ENCODE measurements at regions not wholly inside any gene's neighbourhood (a gene's known extent, or its start where the extent isn't known, plus 50 kb on each side); places are given as distances from the start of the nearest gene placed in this dataset.

DNA sequence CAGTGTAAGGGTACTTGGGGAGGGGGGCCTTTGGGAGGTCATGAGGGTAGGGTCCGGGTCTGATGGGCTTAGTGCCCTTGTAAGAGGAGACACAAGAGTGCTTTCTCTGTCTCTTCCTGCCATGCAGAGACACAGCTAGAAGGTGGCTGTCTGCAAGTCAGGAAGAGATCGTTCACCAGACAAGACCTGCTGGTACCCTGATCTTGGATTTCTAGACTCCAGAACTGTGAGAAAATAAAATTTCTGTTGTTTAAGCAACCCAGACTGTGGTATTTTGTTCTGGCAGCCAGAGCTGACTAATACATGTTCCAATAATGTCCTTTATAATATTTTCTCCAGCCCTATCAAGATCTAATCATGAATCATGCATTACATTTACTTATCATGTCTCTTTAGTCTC, 130.0 kb upstream of the VEPH1 start:
- Histone ChIP-seq H3K27ac (no peak overlapping the region), H3K4me1 (no peaks in the 10 kb centered on the region), H3K36me3 (no peaks in the 10 kb centered on the region), H3K9me3 (peaks cover 0 to 9% of the 10 kb centered on the region in 2 donors), H3K27me3 (no peaks in the 10 kb centered on the region), H3K4me3 (no peak overlapping the region)
- DNase-seq (ENCODE audit: low spot score), result no peak
- TF ChIP-seq, protein P1, sequence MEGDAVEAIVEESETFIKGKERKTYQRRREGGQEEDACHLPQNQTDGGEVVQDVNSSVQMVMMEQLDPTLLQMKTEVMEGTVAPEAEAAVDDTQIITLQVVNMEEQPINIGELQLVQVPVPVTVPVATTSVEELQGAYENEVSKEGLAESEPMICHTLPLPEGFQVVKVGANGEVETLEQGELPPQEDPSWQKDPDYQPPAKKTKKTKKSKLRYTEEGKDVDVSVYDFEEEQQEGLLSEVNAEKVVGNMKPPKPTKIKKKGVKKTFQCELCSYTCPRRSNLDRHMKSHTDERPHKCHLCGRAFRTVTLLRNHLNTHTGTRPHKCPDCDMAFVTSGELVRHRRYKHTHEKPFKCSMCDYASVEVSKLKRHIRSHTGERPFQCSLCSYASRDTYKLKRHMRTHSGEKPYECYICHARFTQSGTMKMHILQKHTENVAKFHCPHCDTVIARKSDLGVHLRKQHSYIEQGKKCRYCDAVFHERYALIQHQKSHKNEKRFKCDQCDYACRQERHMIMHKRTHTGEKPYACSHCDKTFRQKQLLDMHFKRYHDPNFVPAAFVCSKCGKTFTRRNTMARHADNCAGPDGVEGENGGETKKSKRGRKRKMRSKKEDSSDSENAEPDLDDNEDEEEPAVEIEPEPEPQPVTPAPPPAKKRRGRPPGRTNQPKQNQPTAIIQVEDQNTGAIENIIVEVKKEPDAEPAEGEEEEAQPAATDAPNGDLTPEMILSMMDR (IDR thresholded peaks at IDR 0.05), result no peak

DNA sequence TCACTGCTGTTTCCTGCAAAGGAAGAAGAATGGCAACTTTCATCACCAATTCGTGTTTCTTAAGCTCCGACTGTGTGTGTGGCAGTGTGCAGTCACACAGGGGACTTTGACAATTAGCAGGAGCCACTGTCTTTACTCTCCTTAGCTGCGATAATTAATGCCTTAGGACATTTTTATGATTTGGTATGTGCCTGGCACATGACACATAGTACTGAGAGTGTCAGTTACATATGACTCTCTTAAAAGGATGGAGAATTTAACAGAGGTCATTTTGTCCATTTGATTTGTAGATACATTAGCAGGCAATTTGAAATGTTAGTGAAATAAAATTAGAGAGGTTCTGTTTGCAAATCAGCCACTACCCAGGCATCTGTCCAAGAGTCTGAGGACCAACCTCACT, 128.9 kb upstream of the VEPH1 start:
- H3K4me1 ChIP-seq, result no peaks in the 10 kb centered on the region
- no peaks in the 10 kb centered on the region for H3K9me3 ChIP-seq
- no peak for DNase-seq (ENCODE audit: low spot score)
- H3K27ac ChIP-seq, result no peak overlapping the region
- H3K27me3 ChIP-seq, result no peaks in the 10 kb centered on the region
- no peaks in the 10 kb centered on the region for H3K36me3 ChIP-seq
- TF ChIP-seq, protein P1 (IDR thresholded peaks at IDR 0.05), result no peak
- no peak overlapping the region for H3K4me3 ChIP-seq

DNA sequence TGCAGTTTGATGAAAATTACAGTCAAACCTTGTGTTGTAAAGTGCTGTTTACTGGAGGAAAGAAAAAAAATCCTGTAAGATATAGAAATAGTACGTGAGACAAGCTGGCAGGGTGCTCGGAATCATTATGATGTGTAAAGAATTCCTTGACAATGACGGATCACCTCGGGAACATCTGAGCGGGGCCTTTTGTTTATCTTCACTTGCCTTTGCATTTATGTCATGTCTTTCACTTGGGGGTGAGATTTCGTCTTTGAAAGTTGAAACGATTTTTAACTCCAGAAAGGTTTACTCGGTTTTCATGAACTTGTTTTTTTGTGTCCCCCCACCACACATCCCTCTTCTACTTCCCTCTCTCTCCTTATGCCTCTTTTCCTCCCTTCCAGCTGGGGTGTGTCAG, 128.3 kb upstream of the VEPH1 start:
- Histone ChIP-seq H3K4me1 (no peaks in the 10 kb centered on the region), H3K27me3 (no peaks in the 10 kb centered on the region), H3K27ac (no peak overlapping the region), H3K9me3 (no peaks in the 10 kb centered on the region), H3K4me3 (no peak overlapping the region), H3K36me3 (no peaks in the 10 kb centered on the region)
- TF ChIP-seq, protein P1 (IDR thresholded peaks at IDR 0.05), result no peak
- no peak for DNase-seq (ENCODE audit: low spot score)

DNA sequence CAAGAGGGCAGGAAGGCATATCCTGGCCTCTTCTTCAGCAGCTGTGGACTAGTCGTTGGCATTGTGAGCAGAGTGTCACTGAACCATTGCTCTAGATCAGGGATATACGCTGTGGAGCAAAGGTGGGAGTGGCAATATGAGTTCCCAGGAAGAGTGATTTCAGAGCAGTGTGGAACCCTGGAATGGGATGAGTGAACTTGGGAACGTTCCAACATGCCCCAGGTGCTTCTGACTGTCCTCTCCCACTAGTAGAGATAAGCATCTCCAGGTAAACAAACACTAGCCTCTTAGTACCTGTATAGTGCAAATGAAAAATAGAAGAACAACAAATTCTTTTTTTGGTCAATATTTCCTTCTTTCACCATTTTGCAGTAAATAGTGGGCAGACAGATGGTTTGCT, 123.6 kb upstream of the VEPH1 start:
- no peak for DNase-seq (ENCODE audit: low spot score)
- H3K9me3 ChIP-seq, result no peaks in the 10 kb centered on the region
- H3K27me3 ChIP-seq, result no peaks in the 10 kb centered on the region
- H3K27ac ChIP-seq, result no peak overlapping the region
- H3K4me3 ChIP-seq, result no peak overlapping the region
- no peaks in the 10 kb centered on the region for H3K4me1 ChIP-seq
- H3K36me3 ChIP-seq, result no peaks in the 10 kb centered on the region
- TF ChIP-seq, protein P1 (IDR thresholded peaks at IDR 0.05), result no peak

DNA sequence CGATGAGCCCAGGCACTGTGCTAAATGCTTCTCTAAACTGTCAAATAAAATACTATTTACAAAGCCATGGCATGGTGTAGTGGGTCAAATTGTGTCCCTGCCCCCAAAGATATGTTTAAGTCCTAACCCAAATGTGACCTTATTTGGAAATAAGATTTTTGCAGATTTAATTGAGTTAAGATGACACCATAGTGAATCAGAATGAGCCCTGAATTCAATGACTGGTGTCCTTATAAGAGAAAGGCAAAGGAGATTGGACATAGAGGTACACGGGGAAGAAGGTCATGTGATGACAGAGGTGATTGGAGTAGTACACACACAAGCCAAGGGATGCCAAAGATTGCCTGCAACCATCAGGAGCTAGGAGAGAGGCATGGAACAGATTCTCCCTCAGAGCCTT, 121.6 kb upstream of the VEPH1 start:
- Histone ChIP-seq H3K4me3 (no peak overlapping the region), H3K36me3 (no peaks in the 10 kb centered on the region), H3K27me3 (no peaks in the 10 kb centered on the region), H3K9me3 (no peaks in the 10 kb centered on the region), H3K27ac (no peak overlapping the region), H3K4me1 (no peaks in the 10 kb centered on the region)
- TF ChIP-seq, protein P1 (IDR thresholded peaks at IDR 0.05), result no peak
- DNase-seq (ENCODE audit: low spot score), result no peak

DNA sequence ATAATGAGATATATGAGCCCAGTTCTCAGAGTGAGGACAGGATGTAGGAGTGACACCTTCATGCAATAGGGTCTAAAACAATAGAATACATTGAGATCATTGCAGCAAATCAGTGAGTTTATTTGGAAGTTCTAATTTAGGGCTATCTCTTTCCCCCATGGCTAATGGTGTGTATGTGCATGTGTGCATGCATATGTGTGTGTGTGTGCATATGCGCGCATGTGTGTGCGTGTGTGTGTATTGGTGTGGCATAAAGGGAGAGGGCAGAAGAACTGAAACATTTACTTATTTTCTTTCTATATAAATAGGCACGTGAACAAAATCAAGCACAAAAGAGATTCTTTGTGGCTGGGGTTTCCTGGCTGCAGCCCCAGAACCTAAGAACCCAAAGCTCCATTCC, 115.7 kb upstream of the VEPH1 start:
- Histone ChIP-seq H3K36me3 (no peaks in the 10 kb centered on the region), H3K4me1 (no peaks in the 10 kb centered on the region), H3K27me3 (no peaks in the 10 kb centered on the region), H3K27ac (no peak overlapping the region), H3K4me3 (no peak overlapping the region), H3K9me3 (no peaks in the 10 kb centered on the region)
- no peak for DNase-seq (ENCODE audit: low spot score)
- TF ChIP-seq, protein P1 (IDR thresholded peaks at IDR 0.05), result no peak

Measured in right atrium auricular region (tissue), 2 donors.